Duodenal mucosa (tissue), 2 donors: ENCODE measurements at regions not wholly inside any gene's neighbourhood (a gene's known extent, or its start where the extent isn't known, plus 50 kb on each side); places are given as distances from the start of the nearest gene placed in this dataset.

Source experiments
- H3K27ac ChIP-seq: one replicate; pipeline ENCODE4 v1.7.0; 2013; ENCODE audit warnings: low read depth, low read length
- H3K27me3 ChIP-seq, 2 donors: one replicate each; pipeline ENCODE4 v1.7.0; 2013; ENCODE audit warnings: low read length in 2 of 2, control low read depth in 1 of 2; ENCODE audit not compliant: insufficient read depth in 2 of 2, control insufficient read depth in 1 of 2
- H3K36me3 ChIP-seq, 2 donors: one replicate each; pipeline ENCODE4 v1.7.0; 2013; ENCODE audit warnings: low read length in 2 of 2, control low read depth in 1 of 2; ENCODE audit not compliant: insufficient read depth in 2 of 2, control insufficient read depth in 1 of 2
- H3K4me1 ChIP-seq, 2 donors: one replicate each; pipeline ENCODE4 v1.7.0; 2013; ENCODE audit warnings: low read length in 2 of 2, control low read depth in 1 of 2; ENCODE audit not compliant: insufficient read depth in 2 of 2, control insufficient read depth in 1 of 2
- H3K4me3 ChIP-seq, 2 donors: one replicate each; pipeline ENCODE4 v1.7.0; 2013; ENCODE audit warnings: low read length in 2 of 2, low read depth in 1 of 2
- H3K9ac ChIP-seq, 2 donors: one replicate each; pipeline ENCODE4 v1.7.0; 2013; ENCODE audit warnings: low read length in 2 of 2, low read depth in 1 of 2
- H3K9me3 ChIP-seq, 2 donors: one replicate each; pipeline ENCODE4 v1.7.0; 2013; ENCODE audit warnings: low read length in 2 of 2, control low read depth in 1 of 2; ENCODE audit not compliant: control insufficient read depth in 1 of 2

- Histone ChIP-seq H3K36me3 (no peaks in the 10 kb centered on the region), H3K27ac (no peak overlapping the region), H3K9ac (no peak overlapping the region), H3K4me3 (no peak overlapping the region), H3K9me3 (no peaks in the 10 kb centered on the region), H3K4me1 (no peaks in the 10 kb centered on the region), H3K27me3 (no peaks in the 10 kb centered on the region)
Measured at GRCh38 chr2:65781756-65782155, 349.4 kb upstream of the SPRED2 start.

- H3K27me3 ChIP-seq = no peaks in the 10 kb centered on the region
- H3K36me3 ChIP-seq = no peaks in the 10 kb centered on the region
- no peak overlapping the region for H3K4me3 ChIP-seq
- no peaks in the 10 kb centered on the region for H3K9me3 ChIP-seq
- no peaks in the 10 kb centered on the region for H3K4me1 ChIP-seq
- no peak overlapping the region for H3K27ac ChIP-seq
- no peak overlapping the region for H3K9ac ChIP-seq
Measured at GRCh38 chr2:65779021-65779420, 346.6 kb upstream of the SPRED2 start.

GRCh38 chr2:65778137-65778536 lies 345.7 kb upstream of the SPRED2 start:
- Histone ChIP-seq H3K36me3 (no peaks in the 10 kb centered on the region), H3K27me3 (no peaks in the 10 kb centered on the region)

GRCh38 chr2:65775839-65776238 lies 343.4 kb upstream of the SPRED2 start:
- H3K9me3 ChIP-seq = no peaks in the 10 kb centered on the region
- no peak overlapping the region for H3K9ac ChIP-seq
- H3K27me3 ChIP-seq = no peaks in the 10 kb centered on the region
- no peaks in the 10 kb centered on the region for H3K36me3 ChIP-seq
- H3K27ac ChIP-seq = no peak overlapping the region
- no peaks in the 10 kb centered on the region for H3K4me1 ChIP-seq
- H3K4me3 ChIP-seq = no peak overlapping the region

More at GRCh38 chr2:65778137-65778536, 345.7 kb upstream of the SPRED2 start:
- Histone ChIP-seq H3K27ac (no peak overlapping the region), H3K4me1 (no peaks in the 10 kb centered on the region), H3K4me3 (no peak overlapping the region), H3K9ac (no peak overlapping the region), H3K9me3 (no peaks in the 10 kb centered on the region)

GRCh38 chr2:65767946-65768345 lies 335.5 kb upstream of the SPRED2 start:
- H3K27ac ChIP-seq = no peak overlapping the region

GRCh38 chr2:65766768-65767267 lies 334.4 kb upstream of the SPRED2 start:
- H3K27me3 ChIP-seq = no peaks in the 10 kb centered on the region
- H3K36me3 ChIP-seq = no peaks in the 10 kb centered on the region

More at GRCh38 chr2:65767946-65768345, 335.5 kb upstream of the SPRED2 start:
- Histone ChIP-seq H3K36me3 (no peaks in the 10 kb centered on the region), H3K4me1 (no peaks in the 10 kb centered on the region), H3K9me3 (no peaks in the 10 kb centered on the region), H3K27me3 (no peaks in the 10 kb centered on the region), H3K4me3 (no peak overlapping the region), H3K9ac (no peak overlapping the region)

GRCh38 chr2:65765376-65765775 lies 333.0 kb upstream of the SPRED2 start:
- Histone ChIP-seq H3K4me1 (no peaks in the 10 kb centered on the region), H3K9ac (no peak overlapping the region), H3K27ac (no peak overlapping the region), H3K9me3 (no peaks in the 10 kb centered on the region), H3K27me3 (no peaks in the 10 kb centered on the region), H3K36me3 (no peaks in the 10 kb centered on the region), H3K4me3 (no peak overlapping the region)

More at GRCh38 chr2:65766768-65767267, 334.4 kb upstream of the SPRED2 start:
- Histone ChIP-seq H3K27ac (no peak overlapping the region), H3K4me3 (no peak overlapping the region), H3K4me1 (no peaks in the 10 kb centered on the region), H3K9ac (no peak overlapping the region), H3K9me3 (no peaks in the 10 kb centered on the region)

- H3K4me3 ChIP-seq = no peak overlapping the region
- no peaks in the 10 kb centered on the region for H3K9me3 ChIP-seq
- no peaks in the 10 kb centered on the region for H3K4me1 ChIP-seq
- no peak overlapping the region for H3K27ac ChIP-seq
- H3K36me3 ChIP-seq = no peaks in the 10 kb centered on the region
- H3K27me3 ChIP-seq = no peaks in the 10 kb centered on the region
- no peak overlapping the region for H3K9ac ChIP-seq
Measured at GRCh38 chr2:65762068-65762467, 329.7 kb upstream of the SPRED2 start.

GRCh38 chr2:65754219-65754618 lies 321.8 kb upstream of the SPRED2 start:
- no peak overlapping the region for H3K27ac ChIP-seq
- H3K4me3 ChIP-seq = no peak overlapping the region
- H3K36me3 ChIP-seq = no peaks in the 10 kb centered on the region
- no peaks in the 10 kb centered on the region for H3K4me1 ChIP-seq
- peaks cover 0 to 3% of the 10 kb centered on the region in 2 donors for H3K9me3 ChIP-seq
- no peak overlapping the region for H3K9ac ChIP-seq
- H3K27me3 ChIP-seq = no peaks in the 10 kb centered on the region

- H3K4me1 ChIP-seq = no peaks in the 10 kb centered on the region
- no peaks in the 10 kb centered on the region for H3K36me3 ChIP-seq
- H3K9me3 ChIP-seq = no peaks in the 10 kb centered on the region
- H3K27ac ChIP-seq = no peak overlapping the region
- no peaks in the 10 kb centered on the region for H3K27me3 ChIP-seq
- no peak overlapping the region for H3K9ac ChIP-seq
- no peak overlapping the region for H3K4me3 ChIP-seq
Measured at GRCh38 chr2:65751408-65751807, 319.0 kb upstream of the SPRED2 start.

GRCh38 chr2:65749545-65749944 lies 317.1 kb upstream of the SPRED2 start:
- Histone ChIP-seq H3K36me3 (no peaks in the 10 kb centered on the region), H3K9ac (no peak overlapping the region), H3K4me1 (no peaks in the 10 kb centered on the region), H3K27ac (no peak overlapping the region), H3K9me3 (no peaks in the 10 kb centered on the region), H3K4me3 (no peak overlapping the region), H3K27me3 (no peaks in the 10 kb centered on the region)
